Natural killer cell (primary cell): ENCODE measurements at regions not wholly inside any gene's neighbourhood (a gene's known extent, or its start where the extent isn't known, plus 50 kb on each side); places are given as distances from the start of the nearest gene placed in this dataset.

Source experiments
- ATAC-seq, 3 donors: fragments of 150-1000 bp in 2 of 3; fragments of 200-7000 bp in 1 of 3; cut with Tn5 transposase; 1 replicate in 1 of 3; 2 replicates in 2 of 3; pipeline ENCODE4 v1.10.0; 2021; ENCODE audit warnings: mild to moderate bottlenecking in 2 of 3, moderate library complexity in 2 of 3
- DNase-seq, 2 donors: peaks; one replicate each; pipeline versions ENCODE4 v3.0.0 to v3.0.0-alpha.2; 2013 to 2021; ENCODE audit warnings: mixed read lengths in 1 of 2
- H3K27ac ChIP-seq: one replicate; pipeline ENCODE4 v1.5.1; 2013; ENCODE audit warnings: mild to moderate bottlenecking, low read length
- H3K27me3 ChIP-seq: one replicate; pipeline ENCODE4 v1.6.1; 2013; ENCODE audit warnings: low read length; ENCODE audit not compliant: control insufficient read depth, insufficient read depth
- H3K36me3 ChIP-seq: one replicate; pipeline ENCODE4 v1.6.1; 2013; ENCODE audit warnings: low read length; ENCODE audit not compliant: control insufficient read depth, insufficient read depth
- H3K4me1 ChIP-seq: one replicate; pipeline ENCODE4 v1.6.1; 2013; ENCODE audit warnings: low read length; ENCODE audit not compliant: control insufficient read depth, insufficient read depth
- H3K4me3 ChIP-seq: one replicate; pipeline ENCODE4 v1.5.1; 2013; ENCODE audit warnings: low read length
- H3K9me3 ChIP-seq: one replicate; pipeline ENCODE4 v1.6.1; 2013; ENCODE audit warnings: low read length; ENCODE audit not compliant: control insufficient read depth, insufficient read depth
- H3K27ac Mint-ChIP-seq, 2 donors: one replicate each; pipeline ENCODE4 v1.8.0; 2022; ENCODE audit warnings: mild to moderate bottlenecking in 2 of 2, mixed read lengths in 2 of 2, moderate library complexity in 1 of 2
- H3K27me3 Mint-ChIP-seq, 2 donors: one replicate each; pipeline ENCODE4 v1.8.0; 2022; ENCODE audit warnings: low read depth in 2 of 2, mixed read lengths in 2 of 2
- H3K36me3 Mint-ChIP-seq: one replicate; pipeline ENCODE4 v1.8.0; 2022; ENCODE audit warnings: mixed read lengths
- H3K4me1 Mint-ChIP-seq, 2 donors: one replicate each; pipeline ENCODE4 v1.8.0; 2022; ENCODE audit warnings: mixed read lengths in 2 of 2
- H3K4me3 Mint-ChIP-seq: one replicate; pipeline ENCODE4 v1.8.0; 2022; ENCODE audit warnings: mild to moderate bottlenecking, moderate library complexity, mixed read lengths
- H3K9me3 Mint-ChIP-seq, 2 donors: one replicate each; pipeline ENCODE4 v1.8.0; 2022; ENCODE audit warnings: mixed read lengths in 2 of 2
- CTCF ChIP-seq: fragments of 200-600 bp; IDR thresholded peaks from one replicate; pipeline ENCODE4 v1.8.0; 2022; ENCODE audit warnings: antibody characterized with exemption
- WGBS: methylation state at CpG from one replicate; pipeline ENCODE4 v1.1.7; 2013; ENCODE audit warnings: missing lambda C conversion rate; ENCODE audit not compliant: insufficient coverage; 5-methylcytosine and 5-hydroxymethylcytosine counted together
- intact Hi-C: fragments of 100-400 bp; cut with micrococcal nuclease; formaldehyde crosslinking; loops from one replicate; pipeline ENCODE4 v1.14.2; 2022

- H3K4me1 ChIP-seq, result no peaks in the 10 kb centered on the region
- H3K36me3 ChIP-seq, result no peaks in the 10 kb centered on the region
- intact Hi-C loops, result no loop called here
- Mint-ChIP-seq H3K27me3 (no peaks in the 10 kb centered on the region), H3K9me3 (peaks cover 8 to 17% of the 10 kb centered on the region in 2 donors), H3K27ac (no peak overlapping the region), H3K36me3 (no peaks in the 10 kb centered on the region), H3K4me1 (no peaks in the 10 kb centered on the region), H3K4me3 (no peak overlapping the region)
- H3K27ac ChIP-seq, result no peak overlapping the region
- H3K9me3 ChIP-seq, result no peaks in the 10 kb centered on the region
- H3K4me3 ChIP-seq, result no peak overlapping the region
- WGBS, result 86% methylated on average over 17 of the region's 17 CpGs
- no peak for TF ChIP-seq CTCF
- no peak for ATAC-seq
- no peak for DNase-seq
- no peaks in the 10 kb centered on the region for H3K27me3 ChIP-seq
These were observed 317.3 kb upstream of the PDE4D start for GRCh38 chr5:60210810-60211209.

GRCh38 chr5:60209146-60209840 lies 315.8 kb upstream of the PDE4D start:
- Histone ChIP-seq H3K27me3 (no peaks in the 10 kb centered on the region), H3K4me3 (no peak overlapping the region), H3K9me3 (no peaks in the 10 kb centered on the region), H3K36me3 (no peaks in the 10 kb centered on the region), H3K4me1 (no peaks in the 10 kb centered on the region), H3K27ac (no peak overlapping the region)
- peaks cover 8 to 14% of the 10 kb centered on the region in 2 donors for H3K9me3 Mint-ChIP-seq
- intact Hi-C loops, result no loop called here
- H3K27ac Mint-ChIP-seq, result no peak overlapping the region
- DNase-seq, result no peak
- H3K4me3 Mint-ChIP-seq, result no peak overlapping the region
- TF ChIP-seq CTCF, result no peak
- no peak for ATAC-seq
- 93% methylated on average over 4 of the region's 5 CpGs for WGBS
- H3K27me3 Mint-ChIP-seq, result no peaks in the 10 kb centered on the region
- no peaks in the 10 kb centered on the region for H3K36me3 Mint-ChIP-seq
- H3K4me1 Mint-ChIP-seq, result no peaks in the 10 kb centered on the region

- Mint-ChIP-seq H3K36me3 (no peaks in the 10 kb centered on the region), H3K27ac (no peak overlapping the region), H3K4me1 (no peaks in the 10 kb centered on the region), H3K9me3 (peaks cover 10 to 14% of the 10 kb centered on the region in 2 donors), H3K4me3 (no peak overlapping the region), H3K27me3 (no peaks in the 10 kb centered on the region)
- DNase-seq, result no peak
- H3K36me3 ChIP-seq, result no peaks in the 10 kb centered on the region
- no peaks in the 10 kb centered on the region for H3K9me3 ChIP-seq
- no peak for TF ChIP-seq CTCF
- intact Hi-C loops, result no loop called here
- H3K27ac ChIP-seq, result no peak overlapping the region
- ATAC-seq, result no peak
- H3K4me3 ChIP-seq, result no peak overlapping the region
- no peaks in the 10 kb centered on the region for H3K4me1 ChIP-seq
- 94% methylated on average over 3 of the region's 3 CpGs for WGBS
- no peaks in the 10 kb centered on the region for H3K27me3 ChIP-seq
These were observed 315.2 kb upstream of the PDE4D start for GRCh38 chr5:60208716-60209115.

GRCh38 chr5:60207040-60207439 lies 313.5 kb upstream of the PDE4D start:
- no peak overlapping the region for H3K27ac Mint-ChIP-seq
- DNase-seq, result no peak
- no peak for ATAC-seq

More at GRCh38 chr5:60207040-60207439, 313.5 kb upstream of the PDE4D start:
- Mint-ChIP-seq H3K36me3 (no peaks in the 10 kb centered on the region), H3K4me1 (no peaks in the 10 kb centered on the region), H3K4me3 (no peak overlapping the region), H3K27me3 (no peaks in the 10 kb centered on the region), H3K9me3 (peaks cover 6 to 11% of the 10 kb centered on the region in 2 donors)
- Histone ChIP-seq H3K4me3 (no peak overlapping the region), H3K4me1 (no peaks in the 10 kb centered on the region), H3K36me3 (no peaks in the 10 kb centered on the region), H3K27ac (no peak overlapping the region), H3K9me3 (no peaks in the 10 kb centered on the region), H3K27me3 (no peaks in the 10 kb centered on the region)
- intact Hi-C loops, result no loop called here
- WGBS, result 15% methylated on average over 3 of the region's 3 CpGs
- no peak for TF ChIP-seq CTCF
